ENCODE measurements at regions not wholly inside any gene's neighbourhood (a gene's known extent, or its start where the extent isn't known, plus 50 kb on each side); places are given as distances from the start of the nearest gene placed in this dataset.

DNA sequence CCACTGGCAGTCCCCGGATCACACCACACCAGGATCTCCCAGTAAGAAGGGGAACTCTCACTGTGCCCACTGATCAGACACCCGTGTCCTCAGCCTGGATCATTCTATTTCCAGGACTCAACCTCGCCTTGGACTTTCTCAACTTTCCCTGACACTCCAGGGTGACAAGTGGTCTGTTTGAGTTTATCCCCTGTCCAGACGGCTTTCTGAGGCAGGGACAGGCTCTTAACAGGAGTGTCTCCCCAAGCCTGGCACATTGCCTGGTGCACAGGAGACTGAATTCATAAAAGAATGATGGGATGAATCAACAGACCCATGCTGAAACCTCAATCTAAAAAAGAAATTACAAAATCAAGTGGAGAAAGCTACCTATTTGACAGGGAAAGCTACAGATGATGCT lies 606.6 kb downstream of the EFNB2 start:
- Histone ChIP-seq H2BK15ac (ENCODE audit: low read depth, low read length) (no peak overlapping the region), H3K79me1 (ENCODE audit: low read depth in 1 of 2, low read length in 2 of 2) (no peaks in the 10 kb centered on the region), H3K9ac (ENCODE audit: low read depth, low read length) (no peak overlapping the region), H3K18ac (ENCODE audit: low read depth, low read length) (no peak overlapping the region), H4K20me1 (ENCODE audit: insufficient read depth, low read length) (no peaks in the 10 kb centered on the region), H2AK5ac (ENCODE audit: low read depth, low read length) (no peak overlapping the region), H3K36me3 (ENCODE audit: control insufficient read depth, insufficient read depth, low read length) (no peaks in the 10 kb centered on the region), H3K9me3 (ENCODE audit: control insufficient read depth, insufficient read depth, low read length) (no peaks in the 10 kb centered on the region), H4K8ac (ENCODE audit: low read depth in 2 of 2, low read length in 2 of 2) (no peak overlapping the region), H3K4me1 (ENCODE audit: control insufficient read depth, insufficient read depth, low read length) (no peaks in the 10 kb centered on the region; the same call in 1 of the 2 replicates), H3K4me3 (ENCODE audit: insufficient read depth, low read depth, low read length) (no peak overlapping the region), H3K4ac (ENCODE audit: low read depth, low read length) (no peak overlapping the region), H3K27me3 (ENCODE audit: control insufficient read depth, insufficient read depth, low read length) (no peaks in the 10 kb centered on the region), H3K56ac (ENCODE audit: extremely low read depth, insufficient read depth, low read length) (no peak overlapping the region), H3K4me2 (ENCODE audit: low read depth, low read length) (no peak overlapping the region), H4K5ac (ENCODE audit: low read depth, low read length) (no peak overlapping the region), H3K27ac (ENCODE audit: insufficient read depth, low read length) (no peak overlapping the region), H3K23ac (ENCODE audit: low read depth, low read length) (no peak overlapping the region), H2BK20ac (ENCODE audit: low read depth, low read length) (no peak overlapping the region), H4K91ac (ENCODE audit: insufficient read depth, low read depth, low read length) (no peak overlapping the region), H3K9me1 (ENCODE audit: insufficient read depth, low read length) (no peaks in the 10 kb centered on the region), H2BK5ac (ENCODE audit: low read depth, low read length, poor library complexity, severe bottlenecking) (no peak overlapping the region), H3K14ac (replicated peaks; ENCODE audit: low read depth, low read length) (no peak overlapping the region), H2AFZ (replicated peaks; ENCODE audit: low read length, poor library complexity) (peak overlapping the region; percentile 34), H2BK120ac (ENCODE audit: low read depth, low read length) (no peak overlapping the region), H2AK9ac (replicated peaks; ENCODE audit: low read depth, low read length, poor library complexity) (no peak overlapping the region)
- no peak for DNase-seq
- BruUV-seq (replicated peaks) = no TSS peak
- no CpG with 5 or more reads among the region's 4 CpGs for WGBS, 2 experiments (ENCODE audit: extremely low coverage in 2 of 2, insufficient read length in 1 of 2)
- CTCF ChIA-PET = no interaction called here
- in situ Hi-C loops (cut with MboI; ENCODE audit: low sequenced_read_pairs) = no loop called here
- TF ChIP-seq CEBPB (IDR thresholded peaks at IDR 0.05; ENCODE audit: low read depth, low read length) (no peak), RAD21 (IDR thresholded peaks at IDR 0.05; ENCODE audit: low read length) (no peak), FOS (IDR thresholded peaks at IDR 0.05; ENCODE audit: low read depth, low read length) (no peak), BHLHE40 (IDR thresholded peaks at IDR 0.05; ENCODE audit: low read depth, low read length) (no peak), CHD1 (IDR thresholded peaks at IDR 0.05; ENCODE audit: low read depth, low read length) (no peak), MXI1 (IDR thresholded peaks at IDR 0.05; ENCODE audit: borderline replicate concordance, low read depth, low read length) (no peak), RFX5 (IDR thresholded peaks at IDR 0.05; ENCODE audit: low read depth, low read length) (no peak), NFE2L2 (IDR thresholded peaks at IDR 0.05; ENCODE audit: low read depth, low read length) (no peak), MAZ (IDR thresholded peaks at IDR 0.05; ENCODE audit: borderline replicate concordance, low read depth, low read length) (no peak), MAFK (IDR thresholded peaks at IDR 0.05; ENCODE audit: low read depth, low read length) (no peak), ELK1 (IDR thresholded peaks at IDR 0.05; ENCODE audit: borderline replicate concordance, low read depth, low read length) (no peak)
- TF ChIP-seq, protein P1, sequence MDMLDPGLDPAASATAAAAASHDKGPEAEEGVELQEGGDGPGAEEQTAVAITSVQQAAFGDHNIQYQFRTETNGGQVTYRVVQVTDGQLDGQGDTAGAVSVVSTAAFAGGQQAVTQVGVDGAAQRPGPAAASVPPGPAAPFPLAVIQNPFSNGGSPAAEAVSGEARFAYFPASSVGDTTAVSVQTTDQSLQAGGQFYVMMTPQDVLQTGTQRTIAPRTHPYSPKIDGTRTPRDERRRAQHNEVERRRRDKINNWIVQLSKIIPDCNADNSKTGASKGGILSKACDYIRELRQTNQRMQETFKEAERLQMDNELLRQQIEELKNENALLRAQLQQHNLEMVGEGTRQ (IDR thresholded peaks at IDR 0.05; ENCODE audit: low read depth, low read length) = no peak
- dilution Hi-C loops (cut with HindIII; ENCODE audit: low sequenced_read_pairs, unreplicated experiment) = no loop called here
- intact Hi-C loops (cut with micrococcal nuclease) = no loop called here
- no peak for ATAC-seq (ENCODE audit: low read depth)
- POLR2A ChIA-PET (ENCODE audit: unreplicated experiment) = no interaction called here

Data from IMR-90 (cell line).